HG02763 (cell line): ENCODE measurements at regions not wholly inside any gene's neighbourhood (a gene's known extent, or its start where the extent isn't known, plus 50 kb on each side); places are given as distances from the start of the nearest gene placed in this dataset.

Experiments
- ATAC-seq: cut with Tn5 transposase; IDR thresholded peaks from one replicate; pipeline ENCODE4 v1.9.1; 2021; ENCODE audit warnings: mild to moderate bottlenecking, moderate library complexity; ENCODE audit not compliant: unreplicated experiment

DNA sequence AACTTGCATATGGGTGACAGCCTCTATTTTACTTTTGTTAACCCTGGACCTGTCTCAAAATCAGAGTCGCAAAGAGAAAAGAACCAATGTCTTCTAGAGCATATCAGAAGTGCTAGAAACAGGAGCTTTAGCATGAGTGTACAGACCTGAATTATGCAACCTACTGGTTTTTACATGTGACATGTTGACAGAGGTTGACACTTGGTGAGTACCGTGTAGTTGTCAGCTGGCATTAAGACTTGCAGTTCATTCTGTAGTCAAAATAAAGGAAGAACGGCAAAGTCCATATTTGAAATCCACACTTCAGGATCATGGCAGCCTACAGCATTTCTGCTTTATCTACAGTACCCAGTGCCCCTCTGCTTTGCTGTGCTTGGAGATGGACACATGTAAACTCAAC is 291.9 kb upstream of the TENM3 start:
- no peak for ATAC-seq

DNA sequence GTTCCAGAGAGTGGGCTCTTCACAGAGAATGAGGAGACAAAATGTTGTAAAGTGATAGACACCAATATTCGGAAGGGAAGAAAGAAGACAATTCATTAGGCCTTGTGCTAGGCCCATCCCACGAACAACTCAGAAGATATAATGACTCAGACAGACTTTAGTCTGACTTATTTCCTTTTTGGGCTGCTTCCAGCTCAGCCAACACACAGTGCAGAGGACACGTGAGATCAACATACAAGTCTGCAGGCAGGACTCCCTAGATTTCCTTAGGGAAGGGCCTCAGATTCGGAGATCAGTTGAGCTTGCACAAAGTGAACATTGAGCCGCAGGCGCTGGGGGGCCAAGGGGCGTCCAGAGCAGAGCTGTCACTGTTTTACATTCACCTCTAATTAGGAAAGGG is 290.7 kb upstream of the TENM3 start:
- no peak for ATAC-seq

DNA sequence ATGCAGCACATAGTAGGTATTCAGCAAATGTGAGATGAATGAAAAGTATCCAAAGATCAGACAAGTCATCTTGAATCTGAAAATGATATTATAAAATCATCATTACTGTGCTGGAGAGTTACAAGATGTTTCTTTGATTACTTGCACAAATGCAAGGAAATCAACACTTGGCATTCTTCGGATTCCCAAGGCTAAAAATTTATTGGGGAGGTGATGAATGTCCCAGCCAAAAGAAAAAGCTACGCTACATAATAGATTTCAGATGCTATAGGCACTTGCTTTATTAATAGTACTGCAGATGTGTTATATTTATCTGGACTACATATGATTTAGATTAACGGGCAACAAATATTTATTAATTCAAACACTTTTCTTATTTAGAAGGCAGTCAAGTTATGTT is 286.7 kb upstream of the TENM3 start:
- ATAC-seq, result no peak

DNA sequence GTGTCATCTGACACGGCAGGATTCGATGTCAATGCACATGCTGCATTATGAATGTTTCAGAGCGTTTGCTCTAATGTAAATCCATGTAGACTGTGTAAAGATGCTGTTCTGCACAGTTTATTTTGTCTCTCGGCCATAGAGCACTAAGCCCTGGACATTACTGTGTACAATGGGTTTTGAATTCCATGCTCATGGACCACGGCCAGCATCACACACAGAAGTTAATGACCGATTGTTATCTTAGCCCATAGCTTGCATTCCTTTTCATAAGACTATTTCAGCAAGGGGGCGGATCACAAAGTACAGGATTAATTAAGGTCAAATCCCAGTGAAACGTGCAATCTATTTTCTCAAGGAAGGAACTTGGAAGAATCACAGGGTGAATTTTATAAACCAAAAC is 286.1 kb upstream of the TENM3 start:
- no peak for ATAC-seq

DNA sequence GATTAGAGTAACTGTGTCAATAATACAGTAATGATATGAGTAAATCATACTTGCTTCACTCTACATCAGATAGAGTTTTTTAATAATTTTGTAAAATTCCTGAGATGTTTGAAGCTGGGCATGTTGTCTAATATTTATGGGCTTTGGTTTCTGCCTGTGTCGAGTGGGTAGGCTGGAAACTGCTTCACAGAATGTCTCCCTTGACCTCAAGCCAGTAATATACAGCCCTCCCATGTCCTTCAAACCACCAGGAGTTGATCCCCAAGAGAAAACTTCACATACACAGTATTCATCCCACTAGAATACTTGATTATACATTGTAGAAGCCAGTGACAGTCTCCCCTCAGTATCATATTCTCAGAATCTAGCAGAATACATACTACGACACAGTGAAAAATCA is 284.8 kb upstream of the TENM3 start:
- ATAC-seq, result no peak

DNA sequence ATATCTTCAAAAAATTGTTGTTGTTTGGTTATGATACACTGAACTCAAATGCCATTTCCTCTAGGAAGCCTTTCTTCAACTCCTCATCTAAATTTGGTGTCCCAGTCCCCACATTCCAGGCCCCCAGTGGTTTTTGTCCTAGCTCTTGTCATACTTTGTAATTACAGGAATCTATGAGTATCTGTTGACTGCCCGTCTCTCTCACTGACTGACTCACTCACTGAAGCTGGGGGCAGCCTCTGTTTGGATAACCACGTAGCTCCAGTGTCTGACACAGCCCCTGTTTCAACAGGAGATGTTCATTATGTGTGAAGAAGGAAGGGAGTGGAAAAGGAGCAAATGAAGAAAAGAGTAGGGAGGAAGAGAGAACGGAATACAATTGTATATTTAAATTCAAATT is 284.1 kb upstream of the TENM3 start:
- ATAC-seq, result no peak

DNA sequence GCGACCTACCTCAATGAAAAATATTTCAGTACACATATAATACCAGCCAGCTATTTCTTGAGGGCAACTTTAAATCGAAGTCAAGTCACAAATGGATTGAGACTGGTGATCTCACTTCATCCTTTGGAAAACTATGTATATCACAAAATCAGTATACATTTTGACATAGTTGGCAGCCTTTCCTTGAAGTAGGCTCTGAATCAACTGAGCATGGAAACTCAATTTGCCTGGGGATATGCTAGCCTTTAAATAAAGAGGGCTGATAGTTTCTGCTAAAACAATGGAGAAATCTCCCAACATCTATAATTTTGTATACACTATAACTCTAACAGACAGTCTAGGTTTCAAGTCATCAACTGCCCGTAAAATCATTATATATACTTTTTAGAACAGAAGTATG is 282.8 kb upstream of the TENM3 start:
- no peak for ATAC-seq

DNA sequence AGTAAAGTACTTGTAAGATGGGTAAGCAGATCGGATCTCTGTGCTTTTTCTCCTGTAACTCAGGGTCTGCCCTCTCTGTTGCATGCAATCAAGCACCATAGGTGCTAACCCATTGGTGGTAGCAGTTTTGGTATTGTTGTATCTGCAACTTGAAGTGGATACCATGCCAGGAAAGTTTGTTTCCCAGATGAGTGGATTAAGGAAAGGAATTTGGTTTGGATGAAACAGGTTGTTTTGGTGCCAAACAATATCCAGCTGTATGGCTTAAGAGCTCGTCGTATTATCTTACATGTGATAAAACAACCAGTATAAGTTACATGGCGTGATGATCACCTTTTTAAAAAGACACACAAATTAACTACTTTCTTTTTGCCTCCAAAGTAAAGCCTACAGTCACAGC is 280.9 kb upstream of the TENM3 start:
- no peak for ATAC-seq

DNA sequence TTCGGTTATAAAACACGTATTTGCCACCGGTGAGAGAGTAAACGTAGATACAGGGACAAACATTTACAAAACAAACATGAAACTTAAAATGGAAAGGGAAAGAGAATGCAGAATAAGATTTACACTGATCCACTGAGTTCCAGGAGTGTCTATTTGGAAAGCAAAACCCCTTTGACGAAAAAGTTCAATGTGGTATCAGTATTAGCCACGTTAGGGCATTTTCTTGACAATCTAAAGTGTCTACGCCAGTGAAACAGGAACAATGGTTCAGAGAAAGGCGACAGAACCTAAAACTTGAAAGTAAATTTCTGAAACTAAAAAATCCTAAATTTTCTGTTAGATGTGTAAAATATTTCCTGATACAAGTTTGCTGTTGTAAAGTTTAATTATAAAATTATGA is 278.5 kb upstream of the TENM3 start:
- no peak for ATAC-seq

DNA sequence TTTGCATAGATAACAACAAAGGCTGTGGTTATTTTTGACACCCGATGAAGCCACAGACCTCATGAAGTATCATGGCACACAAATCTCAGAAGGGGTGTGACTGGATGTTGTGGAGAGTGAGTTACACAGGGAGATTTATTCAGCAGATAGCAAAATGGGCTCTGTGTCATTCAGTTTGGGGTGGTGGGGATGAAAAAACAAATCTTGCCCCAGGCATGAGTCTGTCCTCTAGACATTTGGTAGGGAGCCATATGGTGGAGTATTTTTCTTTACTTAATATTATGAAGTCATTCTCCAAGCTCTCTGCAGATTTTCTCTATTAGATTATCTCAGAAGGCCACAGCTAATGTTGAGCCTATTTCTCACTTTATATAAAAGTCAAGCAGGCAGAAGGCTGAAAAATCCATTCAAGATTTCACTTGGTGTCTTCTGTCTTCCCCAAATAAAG is 277.1 kb upstream of the TENM3 start:
- no peak for ATAC-seq

DNA sequence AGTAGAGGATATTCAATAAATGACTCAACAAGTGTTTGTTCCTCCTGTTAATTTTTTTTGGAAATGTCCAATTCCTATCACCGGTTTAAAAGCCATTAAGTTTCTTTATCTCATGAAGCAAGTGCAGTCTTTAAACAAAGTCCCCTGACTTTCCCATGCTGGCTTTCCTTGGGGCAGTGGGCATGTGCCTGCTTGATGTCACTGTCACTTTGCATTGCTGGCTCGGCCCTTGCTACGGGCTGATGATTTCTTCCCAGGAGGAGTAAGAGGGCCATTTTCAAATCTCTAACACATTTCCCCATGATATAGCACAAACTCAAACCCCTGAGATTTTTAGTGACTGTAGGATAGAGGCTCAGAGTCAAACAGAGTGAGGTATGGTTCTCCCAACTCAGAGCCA is 275.8 kb upstream of the TENM3 start:
- ATAC-seq, result no peak

DNA sequence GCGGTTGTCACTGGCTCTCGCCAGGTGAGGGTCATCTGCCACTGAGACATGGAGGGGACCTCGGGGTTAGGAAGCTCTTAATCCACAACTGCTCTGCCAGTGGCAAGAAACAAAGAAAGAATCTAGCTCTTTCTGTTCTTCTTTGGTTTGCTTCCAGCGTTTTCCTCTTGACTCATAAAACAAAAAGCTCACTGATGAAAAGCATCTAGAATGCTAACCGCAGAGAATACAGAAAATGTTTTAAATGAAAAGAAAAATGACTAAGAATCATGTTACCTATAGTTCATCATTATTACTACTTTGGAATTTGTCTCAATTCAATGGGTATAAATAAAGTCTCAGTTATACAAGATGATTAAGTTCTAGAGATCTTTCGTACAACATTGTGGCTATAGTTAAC is 274.8 kb upstream of the TENM3 start:
- ATAC-seq, result no peak

DNA sequence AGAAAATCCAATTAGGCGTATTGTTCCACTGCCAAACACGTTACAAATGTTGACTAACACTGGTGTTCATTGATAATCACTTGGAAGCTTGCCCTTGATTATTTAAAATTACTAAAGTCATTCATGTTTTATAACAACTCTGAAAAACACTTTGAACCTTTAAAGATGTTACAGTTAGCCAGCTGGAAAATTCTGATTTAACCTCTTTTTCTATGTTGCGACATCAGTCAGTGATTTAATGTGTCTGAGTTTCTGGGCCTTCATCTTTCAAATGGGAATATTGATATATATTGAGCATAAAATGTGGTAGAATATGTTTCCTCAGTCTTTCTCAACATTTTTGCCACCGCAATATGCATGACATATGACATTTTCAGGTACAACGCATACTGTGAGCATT is 274.1 kb upstream of the TENM3 start:
- ATAC-seq, result no peak

DNA sequence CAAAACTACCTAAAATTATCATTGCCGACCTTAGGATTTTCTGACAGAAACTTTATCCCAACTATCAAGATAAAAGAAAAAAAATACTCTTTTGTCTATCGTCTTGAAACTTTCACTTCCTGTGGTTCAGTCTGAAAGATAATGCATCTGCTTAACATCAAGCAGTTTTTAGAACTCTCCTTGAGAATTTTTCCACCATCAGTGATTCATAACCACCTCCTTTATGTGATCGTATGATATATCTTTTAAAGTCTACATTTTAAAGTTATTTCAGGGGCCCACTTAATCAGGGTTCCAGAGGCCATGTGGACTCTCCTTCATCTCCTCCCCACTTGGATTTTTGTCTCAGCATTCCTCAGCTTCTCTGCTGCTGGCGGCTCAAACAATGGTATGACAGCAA is 272.8 kb upstream of the TENM3 start:
- no peak for ATAC-seq

DNA sequence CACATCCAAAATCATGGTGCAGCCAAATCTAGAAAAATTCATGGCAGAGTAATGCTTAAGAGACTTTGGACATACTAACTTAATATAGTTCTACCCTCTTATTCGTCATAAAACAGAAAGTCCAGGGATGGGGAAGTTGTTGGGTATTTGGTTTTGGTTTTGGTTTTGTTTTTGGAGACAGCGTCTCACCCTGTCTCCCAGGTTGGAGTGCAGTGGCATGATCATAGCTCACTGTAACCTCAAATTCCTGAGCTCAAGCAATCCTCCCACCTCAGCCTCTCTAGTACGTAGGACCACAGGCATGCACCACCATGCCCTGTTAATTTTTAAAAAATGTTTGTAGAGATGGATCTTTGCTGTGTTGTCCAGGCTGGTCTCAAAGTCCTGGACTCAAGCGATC is 271.8 kb upstream of the TENM3 start:
- no peak for ATAC-seq

DNA sequence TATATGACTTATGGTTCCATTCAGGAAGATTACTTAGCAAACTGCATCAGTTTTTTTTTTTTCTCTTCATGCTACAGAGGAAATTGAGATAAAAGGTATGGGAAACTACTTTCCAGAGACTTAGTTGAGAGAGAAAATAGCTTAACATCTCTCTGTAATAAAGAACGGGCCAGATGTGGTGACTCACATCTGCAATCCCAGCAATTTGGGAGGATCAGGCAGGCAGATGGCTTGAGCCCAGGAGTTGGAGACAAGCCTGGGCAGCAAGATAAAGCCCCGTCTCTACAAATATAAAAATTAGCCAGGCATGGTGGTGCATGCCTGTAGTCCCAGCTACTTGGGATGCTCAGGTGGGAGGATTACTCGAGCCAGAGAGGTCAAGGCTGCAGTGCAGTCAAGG is 271.2 kb upstream of the TENM3 start:
- ATAC-seq, result no peak

DNA sequence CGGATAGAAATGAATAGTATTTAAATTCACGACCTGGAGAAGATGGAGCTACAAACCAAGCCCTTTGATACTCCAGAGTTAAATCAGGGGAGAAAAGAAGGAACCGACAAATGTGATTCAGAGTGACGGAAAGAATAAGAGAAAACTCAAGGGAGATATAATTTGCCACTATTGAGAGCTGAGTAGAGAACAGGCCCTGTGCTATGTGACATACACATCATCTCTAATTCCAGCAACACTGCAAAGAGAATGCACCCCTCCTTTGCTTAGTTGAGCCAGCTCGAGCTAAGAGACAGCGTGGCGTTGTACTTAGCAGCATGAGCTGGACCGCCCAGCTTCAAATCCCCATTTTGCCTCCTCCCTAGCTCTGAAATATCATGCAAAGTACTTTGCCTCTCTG is 266.4 kb upstream of the TENM3 start:
- no peak for ATAC-seq

DNA sequence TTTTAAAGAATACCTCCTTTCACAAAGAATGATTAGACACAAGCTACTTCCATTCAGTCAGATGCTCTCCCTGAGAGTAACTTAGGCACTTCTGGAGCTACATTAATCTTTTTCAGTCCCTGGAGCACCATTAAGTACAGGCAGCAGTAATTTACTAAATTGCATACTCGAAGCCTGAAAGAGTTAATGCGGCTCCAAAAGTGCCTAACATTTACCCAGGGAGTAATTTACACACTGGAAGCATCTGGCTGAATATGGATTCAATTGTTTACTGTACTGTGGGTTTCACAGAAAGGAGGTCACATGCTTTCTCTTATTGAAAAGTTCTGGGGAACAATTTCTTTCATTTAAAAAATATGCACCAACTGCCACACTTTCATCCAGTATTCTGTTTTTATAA is 260.8 kb upstream of the TENM3 start:
- no peak for ATAC-seq

DNA sequence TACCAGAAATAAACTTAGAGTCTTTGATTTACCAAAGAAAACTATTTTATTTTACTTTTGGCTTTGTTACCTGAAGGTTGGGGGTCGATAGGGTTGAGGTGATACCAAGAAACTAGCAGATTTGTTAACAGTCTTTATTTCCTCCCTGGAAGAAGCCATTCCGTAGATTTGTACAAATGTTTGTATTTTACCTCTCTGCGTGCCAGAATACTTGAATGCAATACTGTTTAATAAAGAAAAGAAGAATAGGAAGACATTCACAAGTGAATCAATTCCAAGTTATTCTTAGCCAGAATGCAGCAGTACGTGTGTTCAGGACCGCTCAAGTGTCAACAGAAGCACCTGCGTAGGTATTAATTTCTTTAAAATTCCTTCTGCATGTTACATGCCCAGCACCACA is 260.3 kb upstream of the TENM3 start:
- ATAC-seq, result no peak

DNA sequence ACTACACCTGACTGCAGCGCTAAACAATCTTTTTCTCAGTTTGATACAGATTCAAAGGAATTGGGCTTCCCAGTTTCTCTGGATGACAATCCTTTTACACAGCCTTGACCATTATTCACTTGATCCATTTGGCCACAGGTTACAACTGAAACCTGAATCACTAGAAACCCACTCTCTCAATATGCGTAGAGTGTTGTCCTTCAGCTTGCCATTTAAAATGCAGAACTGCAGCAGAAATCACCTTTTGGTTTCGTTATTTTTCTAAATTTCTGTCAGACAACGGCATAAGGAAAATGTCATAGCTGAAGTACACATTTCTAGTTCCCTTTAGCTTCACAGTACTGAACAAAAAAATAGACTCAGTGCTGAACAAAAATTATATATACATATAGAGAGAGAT is 255.8 kb upstream of the TENM3 start:
- ATAC-seq, result no peak

DNA sequence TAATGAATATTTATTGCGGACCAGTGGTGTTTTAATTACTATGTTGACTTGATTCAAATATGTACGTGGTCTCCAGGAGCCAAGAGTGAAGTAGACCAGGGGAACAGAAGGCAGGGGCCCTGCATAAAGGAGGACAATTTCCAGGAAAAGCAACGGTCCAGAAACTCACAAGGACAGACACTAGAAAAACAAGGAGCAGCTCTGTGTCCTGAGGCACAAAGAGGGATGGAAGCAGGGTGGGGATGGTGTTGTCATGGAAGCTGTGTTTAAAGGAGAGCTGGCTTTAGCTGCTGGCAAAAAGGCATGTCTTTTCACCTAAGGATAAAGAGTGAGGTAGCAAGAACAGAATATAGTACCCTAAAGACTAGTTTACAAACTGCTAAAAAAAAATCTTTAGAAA is 254.1 kb upstream of the TENM3 start:
- ATAC-seq, result no peak

DNA sequence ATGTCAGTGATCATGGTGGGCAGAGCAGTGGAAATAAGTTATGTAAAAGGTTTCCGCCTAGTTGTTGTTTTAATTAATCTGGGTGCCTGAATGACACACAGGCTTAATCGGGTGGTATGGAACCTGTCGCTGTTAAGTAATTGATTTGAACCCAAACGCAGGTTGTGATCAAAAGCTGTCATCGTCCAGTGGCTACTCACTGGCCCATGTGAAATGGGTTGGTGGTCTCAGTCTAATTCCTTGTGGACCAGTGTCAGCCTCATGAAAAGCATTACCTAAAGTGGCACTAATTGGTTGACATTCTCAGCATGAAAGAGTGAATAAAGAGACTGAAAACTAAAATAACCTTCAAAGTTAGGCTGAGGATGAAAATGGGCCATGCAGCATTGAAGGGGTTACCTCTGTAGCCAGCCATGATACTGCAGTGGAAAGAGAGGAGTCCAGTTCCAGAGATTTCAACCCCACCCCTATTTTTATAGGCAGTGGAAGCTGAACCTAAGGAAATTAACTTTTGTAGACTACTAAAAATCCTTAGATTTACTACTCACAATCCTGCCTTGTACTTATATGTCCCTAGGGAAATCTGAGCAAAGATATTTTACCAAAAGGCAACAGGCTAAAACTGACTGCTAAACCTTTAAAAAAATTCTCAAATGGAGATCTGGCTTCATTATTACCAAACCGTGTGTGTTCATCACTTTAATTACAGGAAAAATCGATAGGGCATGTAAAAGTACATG is 251.7 kb upstream of the TENM3 start:
- ATAC-seq, result no peak
